Neural cell (in vitro differentiated cells): ENCODE measurements at regions not wholly inside any gene's neighbourhood (a gene's known extent, or its start where the extent isn't known, plus 50 kb on each side); places are given as distances from the start of the nearest gene placed in this dataset.

ENCODE experiments used
- H2AFZ ChIP-seq: fragments of 200-600, 300-800 bp; sonication (generic), shearing (Covaris generic); 2 replicates; pipeline ENCODE4 v1.6.0; 2014; ENCODE audit warnings: low read depth, mild to moderate bottlenecking, antibody characterized with exemption, low read length, moderate library complexity
- H3F3A ChIP-seq: fragments of 200-600 bp; shearing (Covaris generic); 2 replicates; pipeline ENCODE4 v1.6.1; 2016; ENCODE audit warnings: mild to moderate bottlenecking, moderate library complexity, mixed read lengths, antibody characterized with exemption, low read length; ENCODE audit not compliant: insufficient read depth, poor library complexity, severe bottlenecking
- H3K27ac ChIP-seq: fragments of 200-600, 300-800 bp; sonication (generic), shearing (Covaris generic); 2 replicates; pipeline ENCODE4 v1.5.1; 2014; ENCODE audit warnings: mild to moderate bottlenecking, low read length, moderate library complexity
- H3K27me3 ChIP-seq: fragments of 300-800, 200-600 bp; sonication (generic), shearing (Covaris generic); 2 replicates; pipeline ENCODE4 v1.6.0; 2014; ENCODE audit warnings: mild to moderate bottlenecking, low read depth, low read length, moderate library complexity; ENCODE audit not compliant: insufficient read depth
- H3K36me3 ChIP-seq: fragments of 300-800, 200-600 bp; sonication (generic), shearing (Covaris generic); 2 replicates; pipeline ENCODE4 v1.5.1; 2014; ENCODE audit warnings: mild to moderate bottlenecking, antibody characterized with exemption, low read length, moderate library complexity; ENCODE audit not compliant: insufficient read depth
- H3K4me2 ChIP-seq: fragments of 300-800, 200-600 bp; sonication (generic), shearing (Covaris generic); 2 replicates; pipeline ENCODE4 v1.6.0; 2014; ENCODE audit warnings: mild to moderate bottlenecking, low read length
- H3K4me3 ChIP-seq: fragments of 300-800, 200-600 bp; sonication (generic), shearing (Covaris generic); 2 replicates; pipeline ENCODE4 v1.5.1; 2014; ENCODE audit warnings: mild to moderate bottlenecking, low read length, moderate library complexity
- H3K79me2 ChIP-seq: fragments of 200-600 bp; shearing (Covaris generic); replicated peaks from 2 replicates; pipeline ENCODE4 v1.6.0; 2014; ENCODE audit warnings: mild to moderate bottlenecking, low read length, moderate library complexity; ENCODE audit not compliant: insufficient read depth
- H3K9ac ChIP-seq: fragments of 300-800, 200-600 bp; sonication (generic), shearing (Covaris generic); 2 replicates; pipeline ENCODE4 v1.6.1; 2016; ENCODE audit warnings: mild to moderate bottlenecking, low read length, mixed read lengths
- H3K9me2 ChIP-seq: fragments of 200-600 bp; shearing (Covaris generic); 2 replicates; pipeline ENCODE4 v1.6.1; 2016; ENCODE audit warnings: mild to moderate bottlenecking, low read length, mixed read lengths; ENCODE audit not compliant: insufficient read depth
- H3K9me3 ChIP-seq: fragments of 200-600, 300-800 bp; sonication (generic), shearing (Covaris generic); 2 replicates; pipeline ENCODE4 v1.6.1; 2016; ENCODE audit warnings: mild to moderate bottlenecking, mixed run types, low read length, moderate library complexity, mixed read lengths
- H4K20me1 ChIP-seq: fragments of 200-600 bp; shearing (Covaris generic); 2 replicates; pipeline ENCODE4 v1.6.1; 2016; ENCODE audit warnings: mild to moderate bottlenecking, mixed run types; ENCODE audit not compliant: insufficient read depth
- CTCF ChIP-seq: fragments of 450-650 bp; IDR thresholded peaks from 2 replicates; pipeline ENCODE4 v1.5.1; 2014; ENCODE audit warnings: antibody characterized with exemption, mild to moderate bottlenecking, moderate library complexity; ENCODE audit not compliant: poor library complexity, severe bottlenecking
- EP300 ChIP-seq: fragments of 450-650 bp; conservative IDR thresholded peaks from 2 replicates; pipeline ENCODE4 v1.6.1; 2014; ENCODE audit warnings: antibody characterized with exemption, mild to moderate bottlenecking, moderate library complexity; ENCODE audit not compliant: poor library complexity, severe bottlenecking
- EZH2 ChIP-seq: fragments of 200-600, 300-800 bp; shearing (Covaris generic), sonication (generic); IDR thresholded peaks from 2 replicates; pipeline ENCODE4 v1.6.1; 2014; ENCODE audit warnings: antibody characterized with exemption, low read length, borderline replicate concordance, mild to moderate bottlenecking; ENCODE audit not compliant: insufficient read depth, poor library complexity, severe bottlenecking
- MXI1 ChIP-seq: fragments of 450-650 bp; conservative IDR thresholded peaks from 2 replicates; pipeline ENCODE4 v1.6.1; 2014; ENCODE audit warnings: antibody characterized with exemption, mild to moderate bottlenecking; ENCODE audit not compliant: poor library complexity, severe bottlenecking
- POLR2AphosphoS5 ChIP-seq: IDR thresholded peaks from 2 replicates; pipeline ENCODE4 v1.6.1; 2012
- RAD21 ChIP-seq: fragments of 450-650 bp; conservative IDR thresholded peaks from 2 replicates; pipeline ENCODE4 v1.6.1; 2014; ENCODE audit warnings: antibody characterized with exemption, mild to moderate bottlenecking, moderate library complexity
- REST ChIP-seq: IDR thresholded peaks from 2 replicates; pipeline ENCODE4 v1.6.1; 2012; ENCODE audit warnings: borderline replicate concordance
- SMC3 ChIP-seq: fragments of 450-650 bp; conservative IDR thresholded peaks from 2 replicates; pipeline ENCODE4 v1.6.1; 2014; ENCODE audit warnings: antibody characterized with exemption, mild to moderate bottlenecking, moderate library complexity; ENCODE audit not compliant: poor library complexity
- TAF1 ChIP-seq: IDR thresholded peaks from 2 replicates; pipeline ENCODE4 v1.6.1; 2012; ENCODE audit warnings: low read depth

- TF ChIP-seq RAD21, result no peak
- TF ChIP-seq SMC3, result no peak
- TF ChIP-seq TAF1, result no peak
- no peak for TF ChIP-seq CTCF
- TF ChIP-seq EP300, result no peak
- no peak for TF ChIP-seq POLR2AphosphoS5
- no peak for TF ChIP-seq REST
- TF ChIP-seq MXI1, result no peak
- TF ChIP-seq EZH2, result no peak
- H3K27ac ChIP-seq, result no peak overlapping the region
- H3K9me3 ChIP-seq, result no peaks in the 10 kb centered on the region
- no peaks in the 10 kb centered on the region for H3K9me2 ChIP-seq
- no peak overlapping the region for H2AFZ ChIP-seq
- no peak overlapping the region for H3K4me3 ChIP-seq
- no peaks in the 10 kb centered on the region for H3K27me3 ChIP-seq
- no peaks in the 10 kb centered on the region for H3F3A ChIP-seq
- no peaks in the 10 kb centered on the region for H4K20me1 ChIP-seq
- no peaks in the 10 kb centered on the region for H3K36me3 ChIP-seq
- no peak overlapping the region for H3K4me2 ChIP-seq
- H3K79me2 ChIP-seq, result no peaks in the 10 kb centered on the region
- H3K9ac ChIP-seq, result no peak overlapping the region
These were observed 141.1 kb upstream of the GGTLC1 start for GRCh38 chr20:24129641-24130040.

- Histone ChIP-seq H3K27me3 (no peaks in the 10 kb centered on the region), H3K4me2 (no peak overlapping the region), H3K9me2 (no peaks in the 10 kb centered on the region), H3K4me3 (no peak overlapping the region), H3K36me3 (no peaks in the 10 kb centered on the region), H4K20me1 (no peaks in the 10 kb centered on the region), H3K79me2 (no peaks in the 10 kb centered on the region), H3F3A (no peaks in the 10 kb centered on the region), H3K9ac (no peak overlapping the region), H3K9me3 (no peaks in the 10 kb centered on the region), H3K27ac (no peak overlapping the region), H2AFZ (no peak overlapping the region)
- TF ChIP-seq POLR2AphosphoS5 (no peak), EZH2 (no peak), SMC3 (no peak), MXI1 (no peak), RAD21 (no peak), REST (no peak), EP300 (no peak), CTCF (no peak), TAF1 (no peak)
These were observed 136.5 kb upstream of the GGTLC1 start for GRCh38 chr20:24124951-24125650.
